ENCODE measurements at regions not wholly inside any gene's neighbourhood (a gene's known extent, or its start where the extent isn't known, plus 50 kb on each side); places are given as distances from the start of the nearest gene placed in this dataset.

GRCh38 chrX:96424007-96424406 lies 260.6 kb upstream of the DIAPH2 start:
- Histone ChIP-seq H3K4me1 (ENCODE audit: insufficient read depth, low read length) (no peaks in the 10 kb centered on the region), H3K79me2 (ENCODE audit: insufficient read depth, low read length) (no peaks in the 10 kb centered on the region), H4K20me1 (ENCODE audit: insufficient read depth, low read length) (no peaks in the 10 kb centered on the region), H3K9ac (ENCODE audit: low read depth, low read length) (no peak overlapping the region), H3K36me3 (ENCODE audit: insufficient read depth, low read length) (no peaks in the 10 kb centered on the region), H2AFZ (ENCODE audit: low read depth, low read length) (no peak overlapping the region), H3K9me3 (ENCODE audit: insufficient read depth, low read length, severe bottlenecking) (no peaks in the 10 kb centered on the region), H3K27ac (ENCODE audit: low read length) (no peak overlapping the region), H3K4me3 (ENCODE audit: low read depth in 1 of 2, low read length in 2 of 2) (no peak overlapping the region), H3K27me3 (ENCODE audit: insufficient read depth, low read length, poor library complexity) (no peaks in the 10 kb centered on the region), H3K4me2 (ENCODE audit: insufficient read depth, low read length) (no peak overlapping the region)
- TF ChIP-seq, protein P1, sequence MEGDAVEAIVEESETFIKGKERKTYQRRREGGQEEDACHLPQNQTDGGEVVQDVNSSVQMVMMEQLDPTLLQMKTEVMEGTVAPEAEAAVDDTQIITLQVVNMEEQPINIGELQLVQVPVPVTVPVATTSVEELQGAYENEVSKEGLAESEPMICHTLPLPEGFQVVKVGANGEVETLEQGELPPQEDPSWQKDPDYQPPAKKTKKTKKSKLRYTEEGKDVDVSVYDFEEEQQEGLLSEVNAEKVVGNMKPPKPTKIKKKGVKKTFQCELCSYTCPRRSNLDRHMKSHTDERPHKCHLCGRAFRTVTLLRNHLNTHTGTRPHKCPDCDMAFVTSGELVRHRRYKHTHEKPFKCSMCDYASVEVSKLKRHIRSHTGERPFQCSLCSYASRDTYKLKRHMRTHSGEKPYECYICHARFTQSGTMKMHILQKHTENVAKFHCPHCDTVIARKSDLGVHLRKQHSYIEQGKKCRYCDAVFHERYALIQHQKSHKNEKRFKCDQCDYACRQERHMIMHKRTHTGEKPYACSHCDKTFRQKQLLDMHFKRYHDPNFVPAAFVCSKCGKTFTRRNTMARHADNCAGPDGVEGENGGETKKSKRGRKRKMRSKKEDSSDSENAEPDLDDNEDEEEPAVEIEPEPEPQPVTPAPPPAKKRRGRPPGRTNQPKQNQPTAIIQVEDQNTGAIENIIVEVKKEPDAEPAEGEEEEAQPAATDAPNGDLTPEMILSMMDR (IDR thresholded peaks at IDR 0.05; ENCODE audit: borderline replicate concordance, extremely low read depth, low read length, poor library complexity, severe bottlenecking): no peak
- TF ChIP-seq EZH2 (IDR thresholded peaks at IDR 0.05; ENCODE audit: borderline replicate concordance, low read depth, low read length, severe bottlenecking): no peak
- no peak for ATAC-seq (ENCODE audit: insufficient read depth, low read depth)
- no peak for DNase-seq

GRCh38 chrX:96425200-96425599 lies 259.4 kb upstream of the DIAPH2 start:
- H3K36me3 ChIP-seq (ENCODE audit: insufficient read depth, low read length): no peaks in the 10 kb centered on the region
- TF ChIP-seq, protein P1 (IDR thresholded peaks at IDR 0.05; ENCODE audit: borderline replicate concordance, extremely low read depth, low read length, poor library complexity, severe bottlenecking): no peak
- TF ChIP-seq EZH2 (IDR thresholded peaks at IDR 0.05; ENCODE audit: borderline replicate concordance, low read depth, low read length, severe bottlenecking): no peak
- ATAC-seq (ENCODE audit: insufficient read depth, low read depth) (no peak), DNase-seq (no peak)
- H2AFZ ChIP-seq (ENCODE audit: low read depth, low read length): no peak overlapping the region
- H3K27me3 ChIP-seq (ENCODE audit: insufficient read depth, low read length, poor library complexity): no peaks in the 10 kb centered on the region
- no peak overlapping the region for H3K27ac ChIP-seq (ENCODE audit: low read length)
- H3K79me2 ChIP-seq (ENCODE audit: insufficient read depth, low read length): no peaks in the 10 kb centered on the region
- H3K4me1 ChIP-seq (ENCODE audit: insufficient read depth, low read length): no peaks in the 10 kb centered on the region
- H3K9me3 ChIP-seq (ENCODE audit: insufficient read depth, low read length, severe bottlenecking): no peaks in the 10 kb centered on the region
- H3K4me3 ChIP-seq (ENCODE audit: low read depth in 1 of 2, low read length in 2 of 2): no peak overlapping the region
- H3K9ac ChIP-seq (ENCODE audit: low read depth, low read length): no peak overlapping the region
- no peaks in the 10 kb centered on the region for H4K20me1 ChIP-seq (ENCODE audit: insufficient read depth, low read length)
- no peak overlapping the region for H3K4me2 ChIP-seq (ENCODE audit: insufficient read depth, low read length)

DNA sequence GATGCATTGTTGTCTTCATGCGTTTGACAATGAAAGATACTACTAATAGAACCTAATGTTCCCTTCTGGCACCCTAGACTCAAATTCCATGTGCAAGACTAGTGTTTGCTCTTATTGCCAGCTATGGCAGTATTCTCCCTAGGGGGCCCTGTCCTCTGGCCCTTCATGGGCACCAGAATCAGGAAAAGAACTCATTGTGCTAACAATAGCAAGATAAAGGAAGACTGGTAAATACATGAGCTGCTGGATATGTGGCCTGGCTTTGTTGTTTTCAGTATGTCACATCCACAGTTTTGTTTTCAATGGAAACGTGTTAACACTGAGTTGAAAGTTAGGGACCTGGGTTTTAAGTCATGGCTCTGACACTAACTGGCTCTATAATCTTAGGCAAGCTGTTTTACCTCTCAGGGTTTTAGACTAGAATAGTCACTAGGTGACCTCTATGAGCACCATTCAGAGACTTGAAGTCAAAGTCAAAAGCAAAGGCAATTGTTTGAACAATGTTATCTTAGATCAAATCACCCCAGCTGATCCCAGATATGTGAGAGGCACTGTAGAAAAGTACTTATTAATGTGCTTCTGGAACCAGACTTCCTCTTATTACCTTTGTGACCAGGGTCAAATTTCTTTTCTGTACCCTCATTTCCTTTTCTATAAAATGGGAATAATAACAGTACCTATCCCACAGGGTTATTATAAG lies 253.7 kb upstream of the DIAPH2 start:
- H3K27me3 ChIP-seq (ENCODE audit: insufficient read depth, low read length, poor library complexity): no peaks in the 10 kb centered on the region
- H3K4me1 ChIP-seq (ENCODE audit: insufficient read depth, low read length): no peaks in the 10 kb centered on the region
- no peak overlapping the region for H3K4me3 ChIP-seq (ENCODE audit: low read depth in 1 of 2, low read length in 2 of 2)
- H3K79me2 ChIP-seq (ENCODE audit: insufficient read depth, low read length): no peaks in the 10 kb centered on the region
- H3K9me3 ChIP-seq (ENCODE audit: insufficient read depth, low read length, severe bottlenecking): no peaks in the 10 kb centered on the region
- TF ChIP-seq, protein P1 (IDR thresholded peaks at IDR 0.05; ENCODE audit: borderline replicate concordance, extremely low read depth, low read length, poor library complexity, severe bottlenecking): no peak
- no peak for TF ChIP-seq EZH2 (IDR thresholded peaks at IDR 0.05; ENCODE audit: borderline replicate concordance, low read depth, low read length, severe bottlenecking)
- no peak overlapping the region for H3K9ac ChIP-seq (ENCODE audit: low read depth, low read length)
- H4K20me1 ChIP-seq (ENCODE audit: insufficient read depth, low read length): no peaks in the 10 kb centered on the region
- H3K36me3 ChIP-seq (ENCODE audit: insufficient read depth, low read length): no peaks in the 10 kb centered on the region
- DNase-seq (no peak), ATAC-seq (ENCODE audit: insufficient read depth, low read depth) (no peak)
- no peak overlapping the region for H3K27ac ChIP-seq (ENCODE audit: low read length)
- H2AFZ ChIP-seq (ENCODE audit: low read depth, low read length): no peak overlapping the region
- H3K4me2 ChIP-seq (ENCODE audit: insufficient read depth, low read length): no peak overlapping the region
